ENCODE measurements at regions not wholly inside any gene's neighbourhood (a gene's known extent, or its start where the extent isn't known, plus 50 kb on each side); places are given as distances from the start of the nearest gene placed in this dataset.

- ChIA-PET POLR2A (ENCODE audit: partially characterized antibody) (interaction anchor here (1.7 to 5.6 kb wide), 2 partner anchors 23 to 132 kb away, joined by 5 to 24 read pairs; no protein-coding TSS in a partner anchor), CTCF (ENCODE audit: partially characterized antibody) (interaction anchor here (0.7 to 6.9 kb wide), 10 partner anchors 20 to 201 kb away, joined by 3 to 87 read pairs (median 4); no protein-coding TSS in a partner anchor)
- Histone ChIP-seq H3K27ac (ENCODE audit: low read depth, low read length) (no peak overlapping the region), H3K27me3 (ENCODE audit: insufficient read depth, low read length) (no peaks in the 10 kb centered on the region), H3K9me3 (ENCODE audit: control insufficient read depth in 1 of 2, low read length in 2 of 2) (no peaks in the 10 kb centered on the region), H3K4me1 (ENCODE audit: insufficient read depth, low read length) (peaks cover 4% of the 10 kb centered on the region), H3K36me3 (ENCODE audit: insufficient read depth, low read length) (no peaks in the 10 kb centered on the region), H3K4me3 (ENCODE audit: low read length in 2 of 2) (no peak overlapping the region)
- peak overlapping the region in 2 of 7 donors; percentile 33 to 35 for H3K27ac Mint-ChIP-seq
- no peaks in the 10 kb centered on the region for H3K36me3 Mint-ChIP-seq
- H3K27me3 Mint-ChIP-seq, result no peaks in the 10 kb centered on the region
- intact Hi-C loops (cut with micrococcal nuclease), result loop anchor here (1.0 to 2.0 kb wide), 2 partner anchors 80 to 201 kb away; no protein-coding TSS in a partner anchor
- no peaks in the 10 kb centered on the region for H3K9me3 Mint-ChIP-seq
- DNase-seq, result no peak
- peak overlapping the region in 3 of 8 donors; percentile 3 to 34 (median 26) for H3K4me3 Mint-ChIP-seq
- H3K4me1 Mint-ChIP-seq, result peaks cover 8 to 19% (median 15%) of the 10 kb centered on the region in 4 donors
These were observed 55.0 kb upstream of the PTGFRN start for GRCh38 chr1:116854716-116855115.

- CTCF ChIA-PET (ENCODE audit: partially characterized antibody), result interaction anchor here (0.7 to 6.9 kb wide), 12 partner anchors 20 to 200 kb away, joined by 3 to 87 read pairs (median 6); no protein-coding TSS in a partner anchor
- Mint-ChIP-seq H3K36me3 (no peaks in the 10 kb centered on the region), H3K9me3 (no peaks in the 10 kb centered on the region), H3K4me3 (peak overlapping the region in 1 of 8 donors; percentile 26), H3K27me3 (no peaks in the 10 kb centered on the region), H3K27ac (peak overlapping the region in 2 of 7 donors; percentile 33 to 35), H3K4me1 (peaks cover 8 to 22% (median 15%) of the 10 kb centered on the region in 4 donors)
- H3K36me3 ChIP-seq (ENCODE audit: insufficient read depth, low read length), result no peaks in the 10 kb centered on the region
- H3K27ac ChIP-seq (ENCODE audit: low read depth, low read length), result no peak overlapping the region
- no peaks in the 10 kb centered on the region for H3K9me3 ChIP-seq (ENCODE audit: control insufficient read depth in 1 of 2, low read length in 2 of 2)
- H3K4me3 ChIP-seq (ENCODE audit: low read length in 2 of 2), result no peak overlapping the region
- no peaks in the 10 kb centered on the region for H3K27me3 ChIP-seq (ENCODE audit: insufficient read depth, low read length)
- DNase-seq, result no peak
- POLR2A ChIA-PET (ENCODE audit: partially characterized antibody), result interaction anchor here (1.4 to 5.6 kb wide), 3 partner anchors 23 to 199 kb away, joined by 3 to 24 read pairs (median 5); no protein-coding TSS in a partner anchor
- peaks cover 4% of the 10 kb centered on the region for H3K4me1 ChIP-seq (ENCODE audit: insufficient read depth, low read length)
- intact Hi-C loops (cut with micrococcal nuclease), result loop anchor here (2.0 kb wide), 1 partner anchor 80 kb away; no protein-coding TSS in a partner anchor
These were observed 54.5 kb upstream of the PTGFRN start for GRCh38 chr1:116855191-116855619.

- intact Hi-C loops (cut with micrococcal nuclease), result loop anchor here (2.0 kb wide), 1 partner anchor 79 kb away; no protein-coding TSS in a partner anchor
- Mint-ChIP-seq H3K27me3 (no peaks in the 10 kb centered on the region), H3K4me3 (no peak overlapping the region), H3K9me3 (no peaks in the 10 kb centered on the region), H3K27ac (peak overlapping the region in 2 of 7 donors; percentile 28 to 70), H3K4me1 (peaks cover 8 to 24% (median 15%) of the 10 kb centered on the region in 4 donors), H3K36me3 (no peaks in the 10 kb centered on the region)
- Histone ChIP-seq H3K36me3 (ENCODE audit: insufficient read depth, low read length) (no peaks in the 10 kb centered on the region), H3K4me3 (ENCODE audit: low read length in 2 of 2) (no peak overlapping the region), H3K9me3 (ENCODE audit: control insufficient read depth in 1 of 2, low read length in 2 of 2) (no peaks in the 10 kb centered on the region), H3K27ac (ENCODE audit: low read depth, low read length) (no peak overlapping the region), H3K27me3 (ENCODE audit: insufficient read depth, low read length) (no peaks in the 10 kb centered on the region), H3K4me1 (ENCODE audit: insufficient read depth, low read length) (peaks cover 4% of the 10 kb centered on the region)
- no peak for DNase-seq
- ChIA-PET POLR2A (ENCODE audit: partially characterized antibody) (interaction anchor here (1.0 to 5.6 kb wide), 3 partner anchors 22 to 204 kb away, joined by 3 to 24 read pairs (median 4); partner anchors contain the start of gene TTF2), CTCF (ENCODE audit: partially characterized antibody) (interaction anchor here (0.6 to 6.9 kb wide), 10 partner anchors 19 to 882 kb away, joined by 3 to 87 read pairs (median 8); no protein-coding TSS in a partner anchor)
These were observed 53.9 kb upstream of the PTGFRN start for GRCh38 chr1:116855773-116856201.

- intact Hi-C loops (cut with micrococcal nuclease), result no loop called here
- Mint-ChIP-seq H3K9me3 (no peaks in the 10 kb centered on the region), H3K36me3 (no peaks in the 10 kb centered on the region)
These were observed 53.4 kb upstream of the PTGFRN start for GRCh38 chr1:116856312-116856711.

GRCh38 chr1:116857092-116857491, 52.6 kb upstream of the PTGFRN start:
- Mint-ChIP-seq H3K27ac (peak overlapping the region in 1 of 7 donors; percentile 22), H3K9me3 (no peaks in the 10 kb centered on the region), H3K27me3 (no peaks in the 10 kb centered on the region), H3K36me3 (no peaks in the 10 kb centered on the region), H3K4me3 (no peak overlapping the region), H3K4me1 (peaks cover 8 to 24% (median 16%) of the 10 kb centered on the region in 4 donors)
- H3K36me3 ChIP-seq (ENCODE audit: insufficient read depth, low read length), result no peaks in the 10 kb centered on the region
- H3K4me3 ChIP-seq (ENCODE audit: low read length in 2 of 2), result no peak overlapping the region
- CTCF ChIA-PET (ENCODE audit: partially characterized antibody), result interaction anchor here (1.1 to 6.9 kb wide), 4 partner anchors 21 to 198 kb away, joined by 5 to 87 read pairs (median 20); no protein-coding TSS in a partner anchor
- H3K9me3 ChIP-seq (ENCODE audit: control insufficient read depth in 1 of 2, low read length in 2 of 2), result no peaks in the 10 kb centered on the region
- POLR2A ChIA-PET (ENCODE audit: partially characterized antibody), result interaction anchor here (1.3 to 5.6 kb wide), 2 partner anchors 21 to 130 kb away, joined by 5 to 24 read pairs; no protein-coding TSS in a partner anchor
- no peaks in the 10 kb centered on the region for H3K27me3 ChIP-seq (ENCODE audit: insufficient read depth, low read length)
- H3K4me1 ChIP-seq (ENCODE audit: insufficient read depth, low read length), result peaks cover 4% of the 10 kb centered on the region
- no peak for DNase-seq
- intact Hi-C loops (cut with micrococcal nuclease), result no loop called here
- no peak overlapping the region for H3K27ac ChIP-seq (ENCODE audit: low read depth, low read length)

More at GRCh38 chr1:116856312-116856711, 53.4 kb upstream of the PTGFRN start:
- DNase-seq, result no peak
- H3K27ac Mint-ChIP-seq, result no peak overlapping the region
- Histone ChIP-seq H3K4me3 (ENCODE audit: low read length in 2 of 2) (no peak overlapping the region), H3K4me1 (ENCODE audit: insufficient read depth, low read length) (peaks cover 4% of the 10 kb centered on the region), H3K27me3 (ENCODE audit: insufficient read depth, low read length) (no peaks in the 10 kb centered on the region), H3K9me3 (ENCODE audit: control insufficient read depth in 1 of 2, low read length in 2 of 2) (no peaks in the 10 kb centered on the region), H3K36me3 (ENCODE audit: insufficient read depth, low read length) (no peaks in the 10 kb centered on the region), H3K27ac (ENCODE audit: low read depth, low read length) (no peak overlapping the region)
- CTCF ChIA-PET (ENCODE audit: partially characterized antibody), result interaction anchor here (0.6 to 6.9 kb wide), 9 partner anchors 18 to 881 kb away, joined by 3 to 87 read pairs (median 8); no protein-coding TSS in a partner anchor
- no peak overlapping the region for H3K4me3 Mint-ChIP-seq
- POLR2A ChIA-PET (ENCODE audit: partially characterized antibody), result interaction anchor here (1.0 to 5.6 kb wide), 3 partner anchors 22 to 204 kb away, joined by 3 to 24 read pairs (median 4); partner anchors contain the start of gene TTF2
- H3K27me3 Mint-ChIP-seq, result no peaks in the 10 kb centered on the region
- H3K4me1 Mint-ChIP-seq, result peaks cover 8 to 24% (median 16%) of the 10 kb centered on the region in 4 donors
